Common myeloid progenitor, CD34-positive (primary cell): ENCODE measurements at regions not wholly inside any gene's neighbourhood (a gene's known extent, or its start where the extent isn't known, plus 50 kb on each side); places are given as distances from the start of the nearest gene placed in this dataset.

ENCODE experiments used
- CTCF ChIA-PET: fragments of 350-600 bp; sonication (Branson Sonifier 250); formaldehyde crosslinking; loops from one replicate; lab custom pipeline; 2021; ENCODE audit warnings: antibody characterized with exemption; lab: Charles Lee
- POLR2A ChIA-PET: fragments of 350-600 bp; sonication (Branson Sonifier 250); formaldehyde crosslinking; loops from one replicate; lab custom pipeline; 2021; ENCODE audit warnings: antibody characterized with exemption; lab: Charles Lee
- DNase-seq, 3 donors: peaks; one replicate each; pipeline versions ENCODE4 v3.0.0 to v3.0.0-alpha.2; 2013
- H3K27ac ChIP-seq, 2 experiments: 1 replicate in 1 of 2; 2 replicates in 1 of 2; pipeline ENCODE4 v1.7.0; 2013; ENCODE audit warnings: inconsistent platforms in 2 of 2, low read length in 2 of 2, mild to moderate bottlenecking in 2 of 2, low read depth in 1 of 2, moderate library complexity in 1 of 2; ENCODE audit not compliant: severe bottlenecking in 2 of 2, insufficient read depth in 1 of 2, poor library complexity in 1 of 2
- H3K27me3 ChIP-seq, 5 experiments: replicated peaks in 2 of 5; 1 replicate in 3 of 5; 2 replicates in 2 of 5; pipeline versions ENCODE4 v1.6.1 to v1.7.0; 2013; ENCODE audit warnings: low read length in 4 of 5, mild to moderate bottlenecking in 2 of 5, moderate library complexity in 2 of 5, inconsistent platforms in 1 of 5; ENCODE audit not compliant: insufficient read depth in 5 of 5, control insufficient read depth in 4 of 5
- H3K36me3 ChIP-seq, 4 experiments: 1 replicate in 2 of 4; 2 replicates in 2 of 4; pipeline versions ENCODE4 v1.6.1 to v1.7.0; 2013; ENCODE audit warnings: low read length in 3 of 4, control low read depth in 1 of 4, mild to moderate bottlenecking in 1 of 4; ENCODE audit not compliant: control insufficient read depth in 4 of 4, insufficient read depth in 4 of 4
- H3K4me1 ChIP-seq, 4 experiments: 1 replicate in 3 of 4; 2 replicates in 1 of 4; pipeline versions ENCODE4 v1.6.1 to v1.7.1; 2013; ENCODE audit warnings: low read length in 3 of 4, mild to moderate bottlenecking in 3 of 4, control low read depth in 1 of 4, inconsistent platforms in 1 of 4, moderate library complexity in 1 of 4; ENCODE audit not compliant: control insufficient read depth in 4 of 4, insufficient read depth in 4 of 4; ENCODE audit errors: control extremely low read depth in 1 of 4
- H3K4me3 ChIP-seq, 7 experiments: 1 replicate in 4 of 7; 2 replicates in 3 of 7; pipeline versions ENCODE4 v1.5.1 to v1.7.0; 2013; ENCODE audit warnings: mild to moderate bottlenecking in 7 of 7, low read length in 6 of 7, moderate library complexity in 6 of 7, inconsistent platforms in 2 of 7, low read depth in 2 of 7, control low read depth in 1 of 7; ENCODE audit not compliant: insufficient read depth in 4 of 7, control insufficient read depth in 1 of 7; ENCODE audit errors: extremely low read depth in 1 of 7
- H3K9me3 ChIP-seq, 5 experiments: 1 replicate in 4 of 5; 2 replicates in 1 of 5; pipeline versions ENCODE4 v1.6.1 to v1.7.1; 2013; ENCODE audit warnings: low read length in 4 of 5, mild to moderate bottlenecking in 2 of 5, inconsistent platforms in 1 of 5, low read depth in 1 of 5, moderate library complexity in 1 of 5; ENCODE audit not compliant: control insufficient read depth in 4 of 5, insufficient read depth in 2 of 5; ENCODE audit errors: control extremely low read depth in 1 of 5
- WGBS: methylation state at CpG from one replicate; pipeline ENCODE4 v1.1.5; 2013; ENCODE audit not compliant: insufficient coverage; 5-methylcytosine and 5-hydroxymethylcytosine counted together

GRCh38 chr2:5538313-5538712 lies 153.9 kb upstream of the SOX11 start:
- ChIA-PET CTCF (no interaction called here), POLR2A (no interaction called here)
- H3K36me3 ChIP-seq: no peaks in the 10 kb centered on the region
- no peak overlapping the region for H3K4me3 ChIP-seq
- DNase-seq: no peak
- no peaks in the 10 kb centered on the region for H3K4me1 ChIP-seq
- peaks cover 0 to 2% (median 0%) of the 10 kb centered on the region in 5 experiments for H3K27me3 ChIP-seq
- no CpG with 5 or more reads among the region's 1 CpG for WGBS
- no peaks in the 10 kb centered on the region for H3K9me3 ChIP-seq
- H3K27ac ChIP-seq: no peak overlapping the region

GRCh38 chr2:5538772-5539171 lies 153.4 kb upstream of the SOX11 start:
- Histone ChIP-seq H3K4me3 (no peak overlapping the region), H3K4me1 (no peaks in the 10 kb centered on the region), H3K27me3 (peaks cover 0 to 2% (median 0%) of the 10 kb centered on the region in 5 experiments), H3K36me3 (no peaks in the 10 kb centered on the region), H3K27ac (no peak overlapping the region), H3K9me3 (no peaks in the 10 kb centered on the region)
- WGBS: 100% methylated on average over 4 of the region's 8 CpGs
- ChIA-PET CTCF (no interaction called here), POLR2A (no interaction called here)
- DNase-seq: no peak

DNA sequence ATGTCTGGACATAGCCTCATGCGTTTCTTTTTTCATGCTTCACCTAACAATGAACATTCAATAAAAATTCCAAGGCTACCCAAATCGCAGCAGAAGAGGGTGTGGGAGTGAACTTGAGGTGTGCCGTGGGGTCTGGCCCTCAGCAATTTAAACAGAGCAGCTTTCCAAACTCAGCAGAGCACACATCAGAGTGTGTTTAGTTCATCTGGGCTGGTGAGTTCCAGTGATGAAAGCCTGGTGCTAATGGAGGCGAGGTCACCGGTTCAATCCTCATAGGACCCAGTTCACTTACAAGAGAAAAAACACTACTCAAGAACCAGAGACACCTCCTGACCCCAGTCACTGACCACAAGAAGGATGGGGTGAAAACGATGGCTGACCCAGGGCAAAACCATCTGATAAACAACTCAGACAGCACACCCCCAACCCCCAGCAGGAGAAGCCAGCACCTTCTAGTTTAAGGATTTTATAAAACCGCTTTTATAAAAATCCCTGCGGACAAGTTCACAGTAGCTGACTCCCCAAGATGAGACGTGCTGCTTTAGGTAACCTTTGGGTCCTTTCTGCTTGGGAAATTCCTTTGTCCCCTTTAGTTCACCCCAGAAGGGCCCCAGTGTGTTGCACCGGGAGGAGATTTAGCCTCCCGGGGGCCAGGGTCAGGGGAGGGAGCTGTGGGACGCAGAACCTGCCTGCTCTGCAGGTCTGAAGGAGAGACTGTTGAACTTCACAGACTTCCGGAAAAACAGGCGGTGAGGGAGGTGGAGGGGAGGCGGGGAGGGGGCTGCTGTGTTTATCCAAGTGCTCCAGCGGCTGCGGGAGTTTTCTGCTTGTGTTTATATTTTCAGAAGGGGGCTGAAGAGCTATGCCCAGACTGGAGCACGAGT lies 152.7 kb upstream of the SOX11 start:
- Histone ChIP-seq H3K27ac (no peak overlapping the region), H3K9me3 (peaks cover 0 to 6% (median 4%) of the 10 kb centered on the region in 5 experiments), H3K4me1 (no peaks in the 10 kb centered on the region), H3K36me3 (no peaks in the 10 kb centered on the region), H3K27me3 (peaks cover 0 to 2% (median 0%) of the 10 kb centered on the region in 5 experiments), H3K4me3 (peak overlapping the region in 1 of 7 experiments; percentile 6)
- DNase-seq: no peak
- WGBS: 28% methylated on average over 7 of the region's 18 CpGs
- ChIA-PET POLR2A (no interaction called here), CTCF (no interaction called here)

- Histone ChIP-seq H3K4me3 (no peak overlapping the region), H3K4me1 (no peaks in the 10 kb centered on the region), H3K36me3 (no peaks in the 10 kb centered on the region), H3K27me3 (peaks cover 0 to 2% (median 0%) of the 10 kb centered on the region in 5 experiments), H3K9me3 (peaks cover 0 to 8% (median 5%) of the 10 kb centered on the region in 5 experiments), H3K27ac (no peak overlapping the region)
- ChIA-PET POLR2A (no interaction called here), CTCF (no interaction called here)
- no peak for DNase-seq
- WGBS: 93% methylated on average over 4 of the region's 5 CpGs
Observed at GRCh38 chr2:5540856-5541255, 151.3 kb upstream of the SOX11 start.

GRCh38 chr2:5544205-5544786 lies 147.9 kb upstream of the SOX11 start:
- ChIA-PET POLR2A (no interaction called here), CTCF (interaction anchor here (1.2 kb wide), 1 partner anchor 10 kb away, joined by 3 read pairs; no protein-coding TSS in a partner anchor)
- no peak for DNase-seq
- no peaks in the 10 kb centered on the region for H3K4me1 ChIP-seq
- H3K9me3 ChIP-seq: peaks cover 0 to 8% (median 5%) of the 10 kb centered on the region in 5 experiments
- H3K36me3 ChIP-seq: no peaks in the 10 kb centered on the region
- H3K4me3 ChIP-seq: no peak overlapping the region
- peaks cover 0 to 2% (median 0%) of the 10 kb centered on the region in 5 experiments for H3K27me3 ChIP-seq
- 100% methylated on average over 4 of the region's 5 CpGs for WGBS
- H3K27ac ChIP-seq: no peak overlapping the region

- CTCF ChIA-PET: no interaction called here
- H3K27me3 ChIP-seq: no peaks in the 10 kb centered on the region
- H3K36me3 ChIP-seq: no peaks in the 10 kb centered on the region
- H3K27ac ChIP-seq: no peak overlapping the region
- no peak for DNase-seq
- POLR2A ChIA-PET: no interaction called here
- no CpG with 5 or more reads among the region's 1 CpG for WGBS
- peaks cover 0 to 8% (median 5%) of the 10 kb centered on the region in 5 experiments for H3K9me3 ChIP-seq
- H3K4me3 ChIP-seq: no peak overlapping the region
- H3K4me1 ChIP-seq: no peaks in the 10 kb centered on the region
Observed at GRCh38 chr2:5546181-5546580, 146.0 kb upstream of the SOX11 start.
